ENCODE measurements at regions not wholly inside any gene's neighbourhood (a gene's known extent, or its start where the extent isn't known, plus 50 kb on each side); places are given as distances from the start of the nearest gene placed in this dataset.

GRCh38 chr4:10302096-10302495 is 155.1 kb downstream of the ZNF518B start:
- Mint-ChIP-seq H3K4me3 (ENCODE audit: unreplicated experiment) (no peak overlapping the region), H3K36me3 (ENCODE audit: insufficient read depth, unreplicated experiment) (no peaks in the 10 kb centered on the region), H3K9me3 (ENCODE audit: unreplicated experiment) (no peaks in the 10 kb centered on the region), H3K27me3 (ENCODE audit: insufficient read depth, unreplicated experiment) (no peaks in the 10 kb centered on the region), H3K4me1 (ENCODE audit: insufficient read depth, unreplicated experiment) (no peaks in the 10 kb centered on the region), H3K27ac (ENCODE audit: low read depth, unreplicated experiment) (no peak overlapping the region)
- no TSS peak for BruUV-seq (replicated peaks)
- ChIA-PET CTCF (interaction anchor here (0.7 to 1.7 kb wide), 5 partner anchors 13 to 139 kb away, joined by 3 to 5 read pairs (median 3); no protein-coding TSS in a partner anchor), POLR2A (interaction anchor here (1.4 kb wide), 1 partner anchor 18 kb away, joined by 7 read pairs; no protein-coding TSS in a partner anchor)
- intact Hi-C loops (cut with micrococcal nuclease): no loop called here
- DNase-seq (ENCODE audit: unreplicated experiment): peak; percentile 3
- TF ChIP-seq CTCF (IDR thresholded peaks at IDR 0.05; ENCODE audit: unreplicated experiment): no peak

GRCh38 chr4:10299601-10300000 is 157.6 kb downstream of the ZNF518B start:
- no peaks in the 10 kb centered on the region for H3K36me3 Mint-ChIP-seq (ENCODE audit: insufficient read depth, unreplicated experiment)
- no peak overlapping the region for H3K4me3 Mint-ChIP-seq (ENCODE audit: unreplicated experiment)
- H3K27me3 Mint-ChIP-seq (ENCODE audit: insufficient read depth, unreplicated experiment): no peaks in the 10 kb centered on the region
- no peaks in the 10 kb centered on the region for H3K9me3 Mint-ChIP-seq (ENCODE audit: unreplicated experiment)
- no peak for DNase-seq (ENCODE audit: unreplicated experiment)
- ChIA-PET POLR2A (no interaction called here), CTCF (interaction anchor here (0.6 to 1.0 kb wide), 2 partner anchors 43 to 100 kb away, joined by 3 read pairs; no protein-coding TSS in a partner anchor)
- no peak for TF ChIP-seq CTCF (IDR thresholded peaks at IDR 0.05; ENCODE audit: unreplicated experiment)
- H3K27ac Mint-ChIP-seq (ENCODE audit: low read depth, unreplicated experiment): no peak overlapping the region
- intact Hi-C loops (cut with micrococcal nuclease): no loop called here
- no TSS peak for BruUV-seq (replicated peaks)
- H3K4me1 Mint-ChIP-seq (ENCODE audit: insufficient read depth, unreplicated experiment): no peaks in the 10 kb centered on the region

- H3K9me3 Mint-ChIP-seq (ENCODE audit: unreplicated experiment): peaks cover 4% of the 10 kb centered on the region
- TF ChIP-seq CTCF (IDR thresholded peaks at IDR 0.05; ENCODE audit: unreplicated experiment): no peak
- no peak overlapping the region for H3K27ac Mint-ChIP-seq (ENCODE audit: low read depth, unreplicated experiment)
- no peak for DNase-seq (ENCODE audit: unreplicated experiment)
- no peaks in the 10 kb centered on the region for H3K4me1 Mint-ChIP-seq (ENCODE audit: insufficient read depth, unreplicated experiment)
- BruUV-seq (replicated peaks): no TSS peak
- no peaks in the 10 kb centered on the region for H3K36me3 Mint-ChIP-seq (ENCODE audit: insufficient read depth, unreplicated experiment)
- POLR2A ChIA-PET: interaction anchor here (0.7 kb wide), 1 partner anchor 91 kb away, joined by 3 read pairs; no protein-coding TSS in a partner anchor
- intact Hi-C loops (cut with micrococcal nuclease): no loop called here
- no peak overlapping the region for H3K4me3 Mint-ChIP-seq (ENCODE audit: unreplicated experiment)
- H3K27me3 Mint-ChIP-seq (ENCODE audit: insufficient read depth, unreplicated experiment): no peaks in the 10 kb centered on the region
- CTCF ChIA-PET: no interaction called here
Measured at GRCh38 chr4:10298681-10299080, 158.5 kb downstream of the ZNF518B start.

- H3K4me3 Mint-ChIP-seq (ENCODE audit: unreplicated experiment): no peak overlapping the region
- no peak for TF ChIP-seq CTCF (IDR thresholded peaks at IDR 0.05; ENCODE audit: unreplicated experiment)
- POLR2A ChIA-PET: interaction anchor here (0.7 kb wide), 1 partner anchor 8 kb away, joined by 3 read pairs; no protein-coding TSS in a partner anchor
- no peaks in the 10 kb centered on the region for H3K36me3 Mint-ChIP-seq (ENCODE audit: insufficient read depth, unreplicated experiment)
- H3K27ac Mint-ChIP-seq (ENCODE audit: low read depth, unreplicated experiment): no peak overlapping the region
- intact Hi-C loops (cut with micrococcal nuclease): no loop called here
- H3K27me3 Mint-ChIP-seq (ENCODE audit: insufficient read depth, unreplicated experiment): no peaks in the 10 kb centered on the region
- no peaks in the 10 kb centered on the region for H3K4me1 Mint-ChIP-seq (ENCODE audit: insufficient read depth, unreplicated experiment)
- CTCF ChIA-PET: interaction anchor here (1.1 kb wide), 1 partner anchor 106 kb away, joined by 3 read pairs; no protein-coding TSS in a partner anchor
- BruUV-seq (replicated peaks): no TSS peak
- peaks cover 9% of the 10 kb centered on the region for H3K9me3 Mint-ChIP-seq (ENCODE audit: unreplicated experiment)
- DNase-seq (ENCODE audit: unreplicated experiment): no peak
Measured at GRCh38 chr4:10296730-10297129, 160.5 kb downstream of the ZNF518B start.
